Small intestine (tissue), 7 donors: ENCODE measurements at regions not wholly inside any gene's neighbourhood (a gene's known extent, or its start where the extent isn't known, plus 50 kb on each side); places are given as distances from the start of the nearest gene placed in this dataset.

Experiments used
- DNase-seq, 2 donors: peaks; one replicate each; pipeline versions ENCODE4 v3.0.0 to v3.0.0-alpha.2; 2013
- FAIRE-seq: peaks from 2 replicates; lab custom pipeline; 2012; peaks lifted over from hg19 to GRCh38; lab: Jason Lieb, UNC
- H3K27ac ChIP-seq, 3 donors: one replicate each; pipeline ENCODE4 v1.5.1; 2013; ENCODE audit warnings: low read length in 2 of 3, mild to moderate bottlenecking in 2 of 3, control low read depth in 1 of 3, inconsistent platforms in 1 of 3, low read depth in 1 of 3, moderate library complexity in 1 of 3
- H3K27me3 ChIP-seq, 3 donors: one replicate each; pipeline ENCODE4 v1.6.1; 2013; ENCODE audit warnings: low read length in 3 of 3, inconsistent platforms in 1 of 3; ENCODE audit not compliant: control insufficient read depth in 3 of 3, insufficient read depth in 3 of 3
- H3K36me3 ChIP-seq, 3 donors: one replicate each; pipeline ENCODE4 v1.6.1; 2013; ENCODE audit warnings: low read length in 3 of 3, inconsistent platforms in 1 of 3, low read depth in 1 of 3, mild to moderate bottlenecking in 1 of 3, moderate library complexity in 1 of 3; ENCODE audit not compliant: control insufficient read depth in 3 of 3, insufficient read depth in 2 of 3
- H3K4me1 ChIP-seq, 3 donors: one replicate each; pipeline ENCODE4 v1.6.1; 2013; ENCODE audit warnings: low read length in 2 of 3, inconsistent platforms in 1 of 3, low read depth in 1 of 3, mild to moderate bottlenecking in 1 of 3, moderate library complexity in 1 of 3; ENCODE audit not compliant: control insufficient read depth in 3 of 3, insufficient read depth in 2 of 3
- H3K4me3 ChIP-seq, 3 donors: one replicate each; pipeline ENCODE4 v1.5.1; 2013; ENCODE audit warnings: low read length in 3 of 3, control low read depth in 1 of 3, inconsistent platforms in 1 of 3, low read depth in 1 of 3, mild to moderate bottlenecking in 1 of 3, moderate library complexity in 1 of 3
- H3K9me3 ChIP-seq, 2 donors: one replicate each; pipeline ENCODE4 v1.6.1; 2013; ENCODE audit warnings: low read depth in 1 of 2, low read length in 1 of 2; ENCODE audit not compliant: control insufficient read depth in 2 of 2, insufficient read depth in 1 of 2
- WGBS, 3 donors: extraction: QIAGEN DNeasy Blood & Tissue Kit; methylation state at CpG; one replicate each; pipeline ENCODE4 v1.1.7; 2013; 5-methylcytosine and 5-hydroxymethylcytosine counted together
- donor health status: healthy with polysubstance abuse.
- donor health status: control.
- donor health status: control.
- donor health status: Bipolar disorder and iron deficiency.
- donor health status: healthy.

DNA sequence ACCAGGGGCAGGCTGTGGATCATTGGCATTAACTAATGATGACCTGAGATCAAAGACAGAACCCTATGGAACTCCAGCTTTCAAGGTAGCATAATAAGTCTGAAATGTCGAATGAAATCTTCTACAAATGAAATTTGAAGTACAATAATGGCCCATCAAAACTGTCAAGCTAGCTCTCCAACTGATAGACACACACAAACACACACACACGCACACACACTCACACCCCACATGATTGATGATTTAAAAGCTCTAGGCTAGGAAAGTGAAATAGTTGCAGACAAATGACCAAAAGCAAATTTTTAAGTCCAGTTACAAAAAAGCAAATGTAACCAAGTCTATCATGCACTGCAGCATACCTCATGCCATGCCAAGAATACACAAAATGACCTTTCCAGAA is 655.7 kb downstream of the C4orf33 start:
- 75 to 82% (median 76%) methylated on average over 2 of the region's 2 CpGs for WGBS, 3 donors

DNA sequence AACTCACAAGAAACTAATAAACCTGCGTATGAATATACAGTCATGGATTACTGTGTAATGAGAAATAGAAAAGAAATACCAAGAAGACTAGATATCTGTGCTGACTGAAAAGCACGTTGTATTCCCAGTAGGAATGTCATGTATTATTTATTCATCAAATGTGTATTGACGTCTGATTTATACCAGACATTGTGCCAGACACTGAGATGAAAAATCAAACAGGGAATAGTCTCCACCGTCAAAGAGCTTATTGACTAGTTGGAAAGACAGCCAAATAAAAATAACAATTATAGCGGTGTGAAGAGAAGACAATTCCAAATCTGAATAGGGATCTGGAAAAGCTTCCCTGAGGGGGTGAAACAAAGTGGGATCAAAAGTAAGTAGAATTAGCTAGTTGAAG is 687.6 kb downstream of the C4orf33 start:
- WGBS, 3 donors: 76 to 86% (median 85%) methylated on average over 5 of the region's 5 CpGs
- Histone ChIP-seq H3K36me3 (no peaks in the 10 kb centered on the region), H3K4me3 (no peak overlapping the region), H3K4me1 (no peaks in the 10 kb centered on the region), H3K27ac (no peak overlapping the region), H3K27me3 (no peaks in the 10 kb centered on the region), H3K9me3 (no peaks in the 10 kb centered on the region)
- FAIRE-seq: no peak
- no peak for DNase-seq

More for the DNA sequence above, 655.7 kb downstream of the C4orf33 start:
- Histone ChIP-seq H3K36me3 (no peaks in the 10 kb centered on the region), H3K27ac (no peak overlapping the region), H3K27me3 (no peaks in the 10 kb centered on the region), H3K9me3 (no peaks in the 10 kb centered on the region), H3K4me3 (no peak overlapping the region), H3K4me1 (no peaks in the 10 kb centered on the region)
- DNase-seq (no peak), FAIRE-seq (no peak)

DNA sequence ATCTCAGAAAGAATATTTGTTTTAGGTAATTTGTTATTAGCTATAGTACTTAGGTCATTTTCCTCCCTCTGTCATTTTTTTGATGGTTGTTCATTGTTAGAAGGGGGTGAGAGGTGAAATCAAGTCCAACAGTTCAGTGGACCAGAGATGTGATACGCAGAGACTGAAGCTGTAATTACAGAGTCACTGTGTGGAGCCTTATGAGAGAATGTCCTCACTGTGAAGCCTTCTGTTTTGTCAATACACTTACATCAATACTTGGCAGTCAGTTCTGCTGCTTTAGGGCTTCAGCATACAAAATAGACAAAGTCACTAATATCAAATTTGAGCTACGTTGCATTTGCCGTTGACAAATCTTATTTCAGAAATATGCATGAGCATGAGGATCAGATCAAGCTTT is 692.5 kb downstream of the C4orf33 start:
- H3K4me3 ChIP-seq: no peak overlapping the region
- no peak for FAIRE-seq
- H3K27me3 ChIP-seq: no peaks in the 10 kb centered on the region
- no peak overlapping the region for H3K27ac ChIP-seq
- no peaks in the 10 kb centered on the region for H3K36me3 ChIP-seq
- peaks cover 0 to 2% of the 10 kb centered on the region in 2 donors for H3K9me3 ChIP-seq
- no peaks in the 10 kb centered on the region for H3K4me1 ChIP-seq
- no peak for DNase-seq
- 83 to 87% (median 86%) methylated on average over 3 of the region's 3 CpGs for WGBS, 3 donors

DNA sequence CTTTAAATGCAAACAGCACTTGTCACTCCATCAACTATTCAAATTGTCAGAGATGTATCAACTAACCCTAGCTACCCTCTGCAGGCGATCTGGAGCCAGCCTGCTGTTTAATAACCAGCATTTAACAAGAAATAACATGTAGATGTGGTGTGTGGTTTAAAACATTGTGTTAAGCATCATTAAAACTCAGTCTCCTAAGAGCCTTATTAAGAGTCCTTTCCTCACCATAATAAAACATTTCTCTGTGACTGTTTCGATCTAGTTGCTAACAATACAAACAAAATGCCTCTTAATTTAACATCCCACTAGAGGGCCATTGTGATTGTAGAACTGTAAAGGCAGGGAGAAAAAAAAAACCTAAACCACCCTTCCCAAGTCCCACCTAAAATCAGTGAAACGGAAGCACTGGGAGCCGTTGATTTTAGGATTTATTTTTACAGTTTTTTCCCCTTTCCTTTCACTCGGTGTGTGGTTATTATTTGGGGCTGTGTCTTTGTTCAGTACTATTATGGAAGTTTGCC is 708.6 kb downstream of the C4orf33 start:
- Histone ChIP-seq H3K4me3 (no peak overlapping the region), H3K9me3 (no peaks in the 10 kb centered on the region), H3K36me3 (no peaks in the 10 kb centered on the region), H3K27me3 (no peaks in the 10 kb centered on the region), H3K27ac (no peak overlapping the region), H3K4me1 (no peaks in the 10 kb centered on the region)
- 57 to 68% (median 62%) methylated on average over 5 of the region's 5 CpGs for WGBS, 3 donors
- FAIRE-seq (no peak), DNase-seq (no peak)

DNA sequence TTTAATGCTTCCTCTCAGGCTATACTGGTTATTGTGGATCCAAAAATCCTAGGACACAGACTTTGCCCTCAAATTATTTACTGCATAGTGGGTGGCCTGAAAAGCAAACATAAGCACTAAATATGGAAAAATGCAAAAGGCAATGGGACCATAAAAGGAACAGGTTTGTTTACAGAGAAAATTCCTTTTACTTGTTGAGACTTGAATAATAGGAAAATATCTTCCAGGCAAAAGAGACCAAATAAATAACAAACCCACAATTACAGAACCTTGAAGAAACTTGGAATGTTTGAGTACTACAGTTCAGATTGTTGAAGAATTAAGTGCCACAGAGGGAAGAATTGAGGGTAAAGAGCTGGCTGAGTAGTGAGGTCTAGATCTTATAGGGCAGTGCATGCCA is 711.0 kb downstream of the C4orf33 start:
- Histone ChIP-seq H3K4me1 (no peaks in the 10 kb centered on the region), H3K9me3 (no peaks in the 10 kb centered on the region), H3K27me3 (no peaks in the 10 kb centered on the region), H3K36me3 (no peaks in the 10 kb centered on the region), H3K4me3 (no peak overlapping the region), H3K27ac (no peak overlapping the region)
- no peak for DNase-seq
- FAIRE-seq: no peak

DNA sequence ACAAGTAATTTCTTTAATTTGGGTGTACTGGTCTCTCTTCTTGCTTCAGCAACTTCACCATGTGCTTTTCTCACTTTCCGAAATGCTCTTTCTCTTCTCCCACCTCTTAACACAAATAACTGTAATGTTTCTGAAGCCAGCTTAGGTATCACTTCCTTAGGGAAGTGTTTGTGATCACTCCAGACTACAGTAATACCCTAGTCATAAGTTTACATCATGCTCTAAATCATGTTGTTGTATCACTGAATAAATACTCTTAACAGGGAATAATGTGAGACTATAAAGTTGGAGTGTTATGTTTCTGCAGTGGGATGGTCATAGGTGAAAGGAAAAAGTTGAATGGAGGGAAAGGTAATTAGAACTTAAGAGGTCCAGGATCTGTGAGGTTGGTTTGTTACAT is 712.3 kb downstream of the C4orf33 start:
- H3K4me3 ChIP-seq: no peak overlapping the region
- DNase-seq: no peak
- no peaks in the 10 kb centered on the region for H3K27me3 ChIP-seq
- no peaks in the 10 kb centered on the region for H3K36me3 ChIP-seq
- H3K27ac ChIP-seq: no peak overlapping the region
- 81 to 92% (median 86%) methylated on average over 1 of the region's 1 CpG for WGBS, 3 donors
- no peaks in the 10 kb centered on the region for H3K4me1 ChIP-seq
- H3K9me3 ChIP-seq: no peaks in the 10 kb centered on the region
- FAIRE-seq: no peak

DNA sequence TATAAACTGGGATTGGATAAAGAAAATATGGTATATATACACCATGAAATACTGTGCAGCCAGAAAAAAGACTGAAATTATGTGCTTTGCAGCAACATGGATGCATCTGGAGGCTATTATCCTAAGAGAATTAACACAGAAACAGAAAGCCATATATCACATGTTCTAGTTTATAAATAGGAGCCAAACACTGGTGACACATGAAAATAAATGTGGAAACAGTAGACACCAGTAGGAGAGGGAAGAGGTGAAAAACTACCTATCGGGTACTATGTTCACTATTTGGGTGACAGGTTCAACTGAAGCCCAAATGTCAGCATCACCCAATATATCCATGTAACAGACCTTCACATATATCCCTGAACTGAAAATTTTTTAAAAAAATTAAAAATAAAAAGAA is 725.1 kb downstream of the C4orf33 start:
- Histone ChIP-seq H3K27ac (no peak overlapping the region), H3K36me3 (no peaks in the 10 kb centered on the region), H3K9me3 (no peaks in the 10 kb centered on the region), H3K4me1 (no peaks in the 10 kb centered on the region), H3K4me3 (no peak overlapping the region), H3K27me3 (no peaks in the 10 kb centered on the region)
- FAIRE-seq (no peak), DNase-seq (no peak)
- WGBS, 3 donors: 89 to 95% (median 92%) methylated on average over 1 of the region's 1 CpG

DNA sequence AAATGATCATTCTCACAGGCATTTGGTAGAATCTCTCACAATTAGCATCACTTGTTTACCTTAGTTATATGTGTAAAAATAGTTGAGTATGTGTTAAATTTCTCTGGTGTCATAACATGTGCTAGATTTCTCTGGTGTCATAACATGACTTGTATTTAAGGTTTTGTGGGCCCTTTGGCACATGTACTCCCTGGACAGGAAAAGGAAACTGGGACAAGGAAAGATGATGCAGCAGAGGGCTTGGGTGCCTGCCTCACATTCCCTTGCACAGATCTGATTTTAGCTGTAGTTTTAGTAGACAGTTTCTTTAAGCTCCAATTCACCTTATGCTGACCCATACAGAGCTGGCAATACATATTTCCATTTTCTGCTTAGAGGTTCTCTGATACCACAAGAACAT is 726.0 kb downstream of the C4orf33 start:
- no peaks in the 10 kb centered on the region for H3K27me3 ChIP-seq
- DNase-seq: no peak
- no peaks in the 10 kb centered on the region for H3K9me3 ChIP-seq
- H3K36me3 ChIP-seq: no peaks in the 10 kb centered on the region
- H3K27ac ChIP-seq: no peak overlapping the region
- H3K4me3 ChIP-seq: no peak overlapping the region
- H3K4me1 ChIP-seq: no peaks in the 10 kb centered on the region
- FAIRE-seq: no peak

DNA sequence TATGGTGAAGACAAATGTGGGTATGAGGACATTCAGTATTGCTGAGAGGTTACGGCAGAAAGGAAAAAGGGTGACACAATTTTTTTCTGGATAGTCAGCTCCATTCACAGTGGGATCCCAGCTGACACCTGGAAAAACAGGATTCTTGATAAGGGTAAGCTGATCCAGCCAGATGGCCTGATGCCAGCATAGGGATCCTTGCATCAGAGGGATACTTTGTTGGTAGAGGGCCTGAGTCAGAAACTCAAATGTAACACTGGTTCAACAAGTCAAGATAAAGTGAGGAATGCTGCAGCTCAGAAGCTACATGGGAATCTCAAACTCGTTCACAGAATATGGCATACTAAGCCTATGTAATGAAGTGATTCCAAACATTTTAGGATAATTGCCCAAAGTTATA is 726.7 kb downstream of the C4orf33 start:
- H3K4me3 ChIP-seq: no peak overlapping the region
- no peaks in the 10 kb centered on the region for H3K36me3 ChIP-seq
- H3K9me3 ChIP-seq: no peaks in the 10 kb centered on the region
- H3K27ac ChIP-seq: no peak overlapping the region
- H3K27me3 ChIP-seq: no peaks in the 10 kb centered on the region
- H3K4me1 ChIP-seq: no peaks in the 10 kb centered on the region
- 41 to 69% (median 43%) methylated on average over 2 of the region's 2 CpGs for WGBS, 3 donors
- DNase-seq (no peak), FAIRE-seq (no peak)
